ENCODE measurements at regions not wholly inside any gene's neighbourhood (a gene's known extent, or its start where the extent isn't known, plus 50 kb on each side); places are given as distances from the start of the nearest gene placed in this dataset.
"Not testable (repeated sequence)": the region's sequence is repeated elsewhere in the genome, so short reads cannot be mapped to it uniquely, and the experiment has no call there.

GRCh38 chr6:131492932-131493573, 80.0 kb upstream of the ARG1 start:
- Histone ChIP-seq H3K4me3 (ENCODE audit: low read length) (no peak overlapping the region), H4K20me1 (ENCODE audit: control insufficient read depth, insufficient read depth, low read depth, low read length) (no peaks in the 10 kb centered on the region), H3K9me3 (ENCODE audit: control insufficient read depth, insufficient read depth, low read length) (no peaks in the 10 kb centered on the region), H3K27ac (ENCODE audit: low read depth, low read length) (no peak overlapping the region), H3K79me2 (ENCODE audit: control insufficient read depth, low read length) (no peaks in the 10 kb centered on the region), H3K4me1 (ENCODE audit: control insufficient read depth, low read length) (no peaks in the 10 kb centered on the region), H3K36me3 (ENCODE audit: control insufficient read depth, low read length) (no peaks in the 10 kb centered on the region), H3K9me2 (replicated peaks; ENCODE audit: control insufficient read depth, low read length) (no peaks in the 10 kb centered on the region), H3F3A (ENCODE audit: control insufficient read depth, insufficient read depth) (no peaks in the 10 kb centered on the region), H3K27me3 (ENCODE audit: control insufficient read depth, low read length) (no peaks in the 10 kb centered on the region; the same call in 1 of the 2 replicates), H3K4me2 (ENCODE audit: low read length) (no peak overlapping the region)
- TF ChIP-seq CTCF (IDR thresholded peaks at IDR 0.05; ENCODE audit: low read depth, low read length, poor library complexity, severe bottlenecking) = no peak
- TF ChIP-seq EZH2phosphoT487 (IDR thresholded peaks at IDR 0.05; ENCODE audit: borderline replicate concordance, low read length) = no peak

- not testable (repeated sequence) for H3K4me2 ChIP-seq (ENCODE audit: low read length); H3K27ac ChIP-seq (ENCODE audit: low read depth, low read length); H3K4me3 ChIP-seq (ENCODE audit: low read length)
These were observed 68.6 kb upstream of the ARG1 start for GRCh38 chr6:131504387-131504786.

GRCh38 chr6:131510094-131510493, 62.9 kb upstream of the ARG1 start:
- TF ChIP-seq CTCF (IDR thresholded peaks at IDR 0.05; ENCODE audit: low read depth, low read length, poor library complexity, severe bottlenecking) (no peak), EZH2phosphoT487 (IDR thresholded peaks at IDR 0.05; ENCODE audit: borderline replicate concordance, low read length) (no peak)
- Histone ChIP-seq H3K9me2 (replicated peaks; ENCODE audit: control insufficient read depth, low read length) (no peaks in the 10 kb centered on the region), H3K36me3 (ENCODE audit: control insufficient read depth, low read length) (no peaks in the 10 kb centered on the region), H3F3A (ENCODE audit: control insufficient read depth, insufficient read depth) (no peaks in the 10 kb centered on the region), H3K27me3 (ENCODE audit: control insufficient read depth, low read length) (no peaks in the 10 kb centered on the region), H3K4me2 (ENCODE audit: low read length) (no peak overlapping the region), H3K9me3 (ENCODE audit: control insufficient read depth, insufficient read depth, low read length) (no peaks in the 10 kb centered on the region), H3K79me2 (ENCODE audit: control insufficient read depth, low read length) (no peaks in the 10 kb centered on the region), H3K4me1 (ENCODE audit: control insufficient read depth, low read length) (no peaks in the 10 kb centered on the region), H4K20me1 (ENCODE audit: control insufficient read depth, insufficient read depth, low read depth, low read length) (no peaks in the 10 kb centered on the region), H3K27ac (ENCODE audit: low read depth, low read length) (no peak overlapping the region), H3K4me3 (ENCODE audit: low read length) (no peak overlapping the region)

More at GRCh38 chr6:131504387-131504786, 68.6 kb upstream of the ARG1 start:
- H4K20me1 ChIP-seq (ENCODE audit: control insufficient read depth, insufficient read depth, low read depth, low read length); H3K27me3 ChIP-seq (ENCODE audit: control insufficient read depth, low read length); H3K9me3 ChIP-seq (ENCODE audit: control insufficient read depth, insufficient read depth, low read length); H3F3A ChIP-seq (ENCODE audit: control insufficient read depth, insufficient read depth); H3K9me2 ChIP-seq (replicated peaks; ENCODE audit: control insufficient read depth, low read length); H3K79me2 ChIP-seq (ENCODE audit: control insufficient read depth, low read length); H3K4me1 ChIP-seq (ENCODE audit: control insufficient read depth, low read length); H3K36me3 ChIP-seq (ENCODE audit: control insufficient read depth, low read length): not testable (repeated sequence)

GRCh38 chr6:131510591-131510990, 62.4 kb upstream of the ARG1 start:
- Histone ChIP-seq H3K9me2 (replicated peaks; ENCODE audit: control insufficient read depth, low read length) (no peaks in the 10 kb centered on the region), H3K4me2 (ENCODE audit: low read length) (no peak overlapping the region), H3K27me3 (ENCODE audit: control insufficient read depth, low read length) (no peaks in the 10 kb centered on the region), H4K20me1 (ENCODE audit: control insufficient read depth, insufficient read depth, low read depth, low read length) (no peaks in the 10 kb centered on the region), H3K4me1 (ENCODE audit: control insufficient read depth, low read length) (no peaks in the 10 kb centered on the region), H3K4me3 (ENCODE audit: low read length) (no peak overlapping the region), H3F3A (ENCODE audit: control insufficient read depth, insufficient read depth) (no peaks in the 10 kb centered on the region), H3K36me3 (ENCODE audit: control insufficient read depth, low read length) (no peaks in the 10 kb centered on the region), H3K79me2 (ENCODE audit: control insufficient read depth, low read length) (no peaks in the 10 kb centered on the region), H3K9me3 (ENCODE audit: control insufficient read depth, insufficient read depth, low read length) (no peaks in the 10 kb centered on the region), H3K27ac (ENCODE audit: low read depth, low read length) (no peak overlapping the region)
- TF ChIP-seq CTCF (IDR thresholded peaks at IDR 0.05; ENCODE audit: low read depth, low read length, poor library complexity, severe bottlenecking) (no peak), EZH2phosphoT487 (IDR thresholded peaks at IDR 0.05; ENCODE audit: borderline replicate concordance, low read length) (no peak)

All from DOHH2 (cell line).